ENCODE measurements at regions not wholly inside any gene's neighbourhood (a gene's known extent, or its start where the extent isn't known, plus 50 kb on each side); places are given as distances from the start of the nearest gene placed in this dataset.

DNA sequence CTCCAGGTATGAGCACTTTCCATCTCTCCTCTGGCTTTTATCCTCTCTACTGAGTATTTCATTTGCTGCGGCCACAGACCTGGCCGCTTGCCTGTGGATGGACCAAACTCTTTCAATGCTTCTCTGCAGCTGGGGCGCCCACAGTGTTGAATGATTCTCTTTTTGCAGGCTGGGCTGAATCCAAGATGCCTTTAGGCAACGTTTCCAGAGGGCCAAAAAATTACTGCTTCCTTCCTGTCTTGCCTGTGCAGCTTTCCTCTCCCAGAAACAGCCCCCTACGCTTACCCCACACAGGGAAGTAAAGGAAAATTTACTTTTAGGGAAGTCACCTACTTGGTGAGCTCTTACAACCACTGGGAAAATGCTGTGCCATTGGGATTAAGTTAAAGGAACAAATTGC is 55.6 kb upstream of the JDP2 start:
- Mint-ChIP-seq H3K4me1 (peaks cover 28% of the 10 kb centered on the region), H3K27ac (peak overlapping the region in 1 of 7 donors; percentile 58), H3K4me3 (no peak overlapping the region), H3K36me3 (peaks cover 0 to 2% of the 10 kb centered on the region in 2 donors), H3K9me3 (peaks cover 0 to 5% (median 1%) of the 10 kb centered on the region in 7 donors), H3K27me3 (ENCODE audit: low read depth in 3 of 3) (peaks cover 0 to 7% (median 3%) of the 10 kb centered on the region in 3 donors)
- H3K9ac ChIP-seq (ENCODE audit: insufficient read depth, low read length, poor library complexity, severe bottlenecking), result no peak overlapping the region
- H3K27me3 ChIP-seq (ENCODE audit: control insufficient read depth in 2 of 2, insufficient read depth in 2 of 2, low read length in 2 of 2), result no peaks in the 10 kb centered on the region
- intact Hi-C loops (cut with micrococcal nuclease), result loop anchor here in 1 of 2 donors (5.0 kb wide), 2 partner anchors 40 to 55 kb away; partner anchors contain the start of gene JDP2
- H3K79me2 ChIP-seq (ENCODE audit: insufficient read depth, low read length), result no peaks in the 10 kb centered on the region
- no peak overlapping the region for H3K4me2 ChIP-seq (replicated peaks; ENCODE audit: extremely low read depth, low read length, poor library complexity, severe bottlenecking)
- H3K4me1 ChIP-seq (ENCODE audit: control insufficient read depth in 1 of 2, insufficient read depth in 2 of 2, low read length in 2 of 2), result peaks cover 23 to 29% of the 10 kb centered on the region in 2 donors
- no peaks in the 10 kb centered on the region for H3K36me3 ChIP-seq (replicated peaks in 1 of 2; ENCODE audit: control insufficient read depth in 1 of 2, insufficient read depth in 2 of 2, low read length in 2 of 2)
- no peaks in the 10 kb centered on the region for H4K20me1 ChIP-seq (ENCODE audit: insufficient read depth, low read length)
- WGBS (ENCODE audit: insufficient coverage), result 61% methylated on average over 3 of the region's 5 CpGs
- H3K9me3 ChIP-seq (replicated peaks in 1 of 2; ENCODE audit: control insufficient read depth in 1 of 2, insufficient read depth in 1 of 2, low read length in 2 of 2), result no peaks in the 10 kb centered on the region
- no peak overlapping the region for H3K27ac ChIP-seq (ENCODE audit: low read depth in 1 of 2, low read length in 2 of 2)
- DNase-seq, result no peak
- TF ChIP-seq, protein P1, sequence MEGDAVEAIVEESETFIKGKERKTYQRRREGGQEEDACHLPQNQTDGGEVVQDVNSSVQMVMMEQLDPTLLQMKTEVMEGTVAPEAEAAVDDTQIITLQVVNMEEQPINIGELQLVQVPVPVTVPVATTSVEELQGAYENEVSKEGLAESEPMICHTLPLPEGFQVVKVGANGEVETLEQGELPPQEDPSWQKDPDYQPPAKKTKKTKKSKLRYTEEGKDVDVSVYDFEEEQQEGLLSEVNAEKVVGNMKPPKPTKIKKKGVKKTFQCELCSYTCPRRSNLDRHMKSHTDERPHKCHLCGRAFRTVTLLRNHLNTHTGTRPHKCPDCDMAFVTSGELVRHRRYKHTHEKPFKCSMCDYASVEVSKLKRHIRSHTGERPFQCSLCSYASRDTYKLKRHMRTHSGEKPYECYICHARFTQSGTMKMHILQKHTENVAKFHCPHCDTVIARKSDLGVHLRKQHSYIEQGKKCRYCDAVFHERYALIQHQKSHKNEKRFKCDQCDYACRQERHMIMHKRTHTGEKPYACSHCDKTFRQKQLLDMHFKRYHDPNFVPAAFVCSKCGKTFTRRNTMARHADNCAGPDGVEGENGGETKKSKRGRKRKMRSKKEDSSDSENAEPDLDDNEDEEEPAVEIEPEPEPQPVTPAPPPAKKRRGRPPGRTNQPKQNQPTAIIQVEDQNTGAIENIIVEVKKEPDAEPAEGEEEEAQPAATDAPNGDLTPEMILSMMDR (IDR thresholded peaks at IDR 0.05), result no peak
- H2AFZ ChIP-seq (ENCODE audit: insufficient read depth, low read depth, low read length, poor library complexity, severe bottlenecking), result no peak overlapping the region
- H3K4me3 ChIP-seq (replicated peaks in 1 of 3; ENCODE audit: low read depth in 2 of 3, low read length in 3 of 3), result no peak overlapping the region

DNA sequence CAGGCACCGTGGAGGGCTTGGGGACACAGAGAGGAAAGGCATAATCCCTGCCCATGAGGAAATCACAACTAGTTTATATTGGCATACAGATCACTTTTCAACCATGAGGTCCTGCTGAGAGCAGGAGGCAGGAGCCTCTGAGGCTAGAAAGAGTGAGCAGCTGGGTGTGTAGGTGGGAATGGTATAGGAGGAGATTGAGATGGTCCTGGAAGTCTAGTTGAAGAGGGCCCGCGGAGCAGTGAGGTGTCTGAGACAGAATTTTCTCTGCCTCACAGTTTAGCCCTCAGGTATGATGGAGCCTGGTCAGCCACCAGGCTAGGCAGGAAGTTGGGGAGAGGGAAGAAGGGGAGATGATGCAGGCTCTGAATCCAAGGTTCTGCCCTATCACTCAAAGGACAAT is 54.7 kb upstream of the JDP2 start:
- peaks cover 0 to 7% (median 3%) of the 10 kb centered on the region in 3 donors for H3K27me3 Mint-ChIP-seq (ENCODE audit: low read depth in 3 of 3)
- no peaks in the 10 kb centered on the region for H4K20me1 ChIP-seq (ENCODE audit: insufficient read depth, low read length)
- H3K4me1 ChIP-seq (ENCODE audit: control insufficient read depth in 1 of 2, insufficient read depth in 2 of 2, low read length in 2 of 2), result peaks cover 23 to 29% of the 10 kb centered on the region in 2 donors
- no peak overlapping the region for H3K4me3 ChIP-seq (replicated peaks in 1 of 3; ENCODE audit: low read depth in 2 of 3, low read length in 3 of 3)
- TF ChIP-seq, protein P1 (IDR thresholded peaks at IDR 0.05), result no peak
- 100% methylated on average over 2 of the region's 3 CpGs for WGBS (ENCODE audit: insufficient coverage)
- H3K36me3 ChIP-seq (replicated peaks in 1 of 2; ENCODE audit: control insufficient read depth in 1 of 2, insufficient read depth in 2 of 2, low read length in 2 of 2), result no peaks in the 10 kb centered on the region
- H3K4me3 Mint-ChIP-seq, result no peak overlapping the region
- H3K36me3 Mint-ChIP-seq, result peaks cover 0 to 2% of the 10 kb centered on the region in 2 donors
- H3K27ac ChIP-seq (ENCODE audit: low read depth in 1 of 2, low read length in 2 of 2), result no peak overlapping the region
- no peak overlapping the region for H3K4me2 ChIP-seq (replicated peaks; ENCODE audit: extremely low read depth, low read length, poor library complexity, severe bottlenecking)
- H3K9me3 Mint-ChIP-seq, result peaks cover 0 to 5% (median 1%) of the 10 kb centered on the region in 7 donors
- no peak for DNase-seq
- H2AFZ ChIP-seq (ENCODE audit: insufficient read depth, low read depth, low read length, poor library complexity, severe bottlenecking), result no peak overlapping the region
- H3K4me1 Mint-ChIP-seq, result peaks cover 28% of the 10 kb centered on the region
- no peaks in the 10 kb centered on the region for H3K27me3 ChIP-seq (ENCODE audit: control insufficient read depth in 2 of 2, insufficient read depth in 2 of 2, low read length in 2 of 2)
- no peak overlapping the region for H3K9ac ChIP-seq (ENCODE audit: insufficient read depth, low read length, poor library complexity, severe bottlenecking)
- no peaks in the 10 kb centered on the region for H3K79me2 ChIP-seq (ENCODE audit: insufficient read depth, low read length)
- no peaks in the 10 kb centered on the region for H3K9me3 ChIP-seq (replicated peaks in 1 of 2; ENCODE audit: control insufficient read depth in 1 of 2, insufficient read depth in 1 of 2, low read length in 2 of 2)
- intact Hi-C loops (cut with micrococcal nuclease), result loop anchor here in 1 of 2 donors (5.0 kb wide), 2 partner anchors 41 to 54 kb away; partner anchors contain the start of gene JDP2
- H3K27ac Mint-ChIP-seq, result no peak overlapping the region
